GM23338 (cell line): ENCODE measurements at regions not wholly inside any gene's neighbourhood (a gene's known extent, or its start where the extent isn't known, plus 50 kb on each side); places are given as distances from the start of the nearest gene placed in this dataset.

Experiments used
- ATAC-seq: fragments of 200-7000 bp; cut with Tn5 transposase; 3 replicates; pipeline ENCODE4 v1.9.1; 2020
- DNase-seq: peaks from one replicate; pipeline ENCODE4 v3.0.0-alpha.2; 2015; ENCODE audit warnings: low spot score
- H2AFZ ChIP-seq: fragments of 200-600 bp; sonication (generic); 2 replicates; pipeline ENCODE4 v1.8.0; 2016; ENCODE audit warnings: antibody characterized with exemption, mild to moderate bottlenecking, moderate library complexity
- H3F3A ChIP-seq: fragments of 200-600 bp; sonication (generic); replicated peaks from 2 replicates; pipeline ENCODE4 v1.8.0; 2017; ENCODE audit warnings: antibody characterized with exemption, mixed run types, low read depth
- H3K27ac ChIP-seq: fragments of 200-600 bp; sonication (generic); 2 replicates; pipeline ENCODE4 v1.6.1; 2016; ENCODE audit warnings: low read depth
- H3K27me3 ChIP-seq: fragments of 200-600 bp; sonication (generic); 2 replicates; pipeline ENCODE4 v1.8.0; 2016; ENCODE audit warnings: mild to moderate bottlenecking, mixed run types, moderate library complexity; ENCODE audit not compliant: insufficient read depth
- H3K36me3 ChIP-seq: fragments of 200-600 bp; sonication (generic); 2 replicates; pipeline ENCODE4 v1.8.0; 2016; ENCODE audit warnings: mild to moderate bottlenecking; ENCODE audit not compliant: insufficient read depth
- H3K4me1 ChIP-seq: fragments of 200-600 bp; sonication (generic); 2 replicates; pipeline ENCODE4 v1.8.0; 2016; ENCODE audit warnings: mild to moderate bottlenecking, moderate library complexity; ENCODE audit not compliant: insufficient read depth
- H3K4me2 ChIP-seq: fragments of 200-600 bp; sonication (generic); 2 replicates; pipeline ENCODE4 v1.7.1; 2017; ENCODE audit warnings: mixed run types
- H3K4me3 ChIP-seq: fragments of 200-600 bp; sonication (generic); 2 replicates; pipeline ENCODE4 v1.6.1; 2016; ENCODE audit warnings: mixed run types
- H3K79me2 ChIP-seq: fragments of 200-600 bp; sonication (generic); replicated peaks from 2 replicates; pipeline ENCODE4 v1.8.0; 2017; ENCODE audit warnings: mild to moderate bottlenecking; ENCODE audit not compliant: insufficient read depth
- H3K9me2 ChIP-seq: fragments of 200-600 bp; sonication (generic); 2 replicates; pipeline ENCODE4 v1.8.0; 2017; ENCODE audit not compliant: insufficient read depth
- H4K20me1 ChIP-seq: fragments of 200-600 bp; sonication (generic); replicated peaks from 2 replicates; pipeline ENCODE4 v1.8.0; 2017; ENCODE audit warnings: mild to moderate bottlenecking; ENCODE audit not compliant: insufficient read depth
- H3K27ac Mint-ChIP-seq: 2 replicates; pipeline ENCODE4 v1.8.0; 2020; ENCODE audit warnings: inconsistent platforms, mild to moderate bottlenecking, moderate library complexity, mixed read lengths
- H3K27me3 Mint-ChIP-seq: 3 replicates; pipeline ENCODE4 v1.8.0; 2022; ENCODE audit warnings: low read depth, mild to moderate bottlenecking, moderate library complexity, mixed read lengths, inconsistent platforms; ENCODE audit not compliant: insufficient read depth, poor library complexity
- H3K36me3 Mint-ChIP-seq: 3 replicates; pipeline ENCODE4 v1.8.0; 2021; ENCODE audit warnings: low read depth, mild to moderate bottlenecking, inconsistent platforms, moderate library complexity, mixed read lengths
- H3K4me1 Mint-ChIP-seq: 3 replicates; pipeline ENCODE4 v1.8.0; 2020; ENCODE audit warnings: mild to moderate bottlenecking, inconsistent platforms, mixed read lengths
- H3K4me3 Mint-ChIP-seq: 3 replicates; pipeline ENCODE4 v1.8.0; 2021; ENCODE audit warnings: moderate library complexity, mild to moderate bottlenecking, inconsistent platforms, mixed read lengths
- H3K9me3 Mint-ChIP-seq: 3 replicates; pipeline ENCODE4 v1.8.0; 2020; ENCODE audit warnings: moderate library complexity, mild to moderate bottlenecking, inconsistent platforms, mixed read lengths
- CTCF ChIP-seq, 2 experiments: fragments of 200-600 bp in 1 of 2; sonication (generic) in 1 of 2; conservative IDR thresholded peaks; 2 replicates each; pipeline versions ENCODE4 v1.5.1 to v1.6.1; 2016 to 2017; ENCODE audit warnings: antibody characterized with exemption in 2 of 2, low read depth in 2 of 2, mild to moderate bottlenecking in 2 of 2, moderate library complexity in 1 of 2
- ETS1 ChIP-seq: IDR thresholded peaks from 2 replicates; pipeline ENCODE4 v1.6.1; 2016; ENCODE audit warnings: antibody characterized with exemption
- EZH2 ChIP-seq: fragments of 200-600 bp; sonication (generic); IDR thresholded peaks from one replicate; pipeline ENCODE4 v1.8.0; 2017; ENCODE audit warnings: antibody characterized with exemption, mild to moderate bottlenecking, low read depth; ENCODE audit not compliant: unreplicated experiment
- EZH2phosphoT487 ChIP-seq: fragments of 200-600 bp; sonication (generic); IDR thresholded peaks from one replicate; pipeline ENCODE4 v1.8.1; 2018; ENCODE audit warnings: antibody characterized with exemption; ENCODE audit not compliant: unreplicated experiment
- NANOG ChIP-seq: IDR thresholded peaks from 2 replicates; pipeline ENCODE4 v1.6.1; 2016; ENCODE audit warnings: antibody characterized with exemption, borderline replicate concordance
- POLR2AphosphoS5 ChIP-seq: IDR thresholded peaks from 2 replicates; pipeline ENCODE4 v1.6.1; 2016; ENCODE audit warnings: antibody characterized with exemption, low read depth
- REST ChIP-seq: IDR thresholded peaks from one replicate; pipeline ENCODE4 v1.6.1; 2018; ENCODE audit warnings: antibody characterized with exemption; ENCODE audit not compliant: unreplicated experiment
- ZNF331 ChIP-seq: fragments of 250-450 bp; sonication (Bioruptor Pico); IDR thresholded peaks from 2 replicates; pipeline ENCODE4 v1.5.0; 2020; ENCODE audit warnings: low read depth, mild to moderate bottlenecking, moderate library complexity
- ZNF462 ChIP-seq: fragments of 250-450 bp; sonication (Bioruptor Pico); IDR thresholded peaks from 2 replicates; pipeline ENCODE4 v1.5.0; 2020; ENCODE audit warnings: mild to moderate bottlenecking, moderate library complexity

GRCh38 chr5:173517648-173518047 is 98.8 kb downstream of the BOD1 start:
- DNase-seq: peak; percentile 61
- H3K9me2 ChIP-seq: no peaks in the 10 kb centered on the region
- H3K4me3 ChIP-seq: no peak overlapping the region
- peaks cover 13% of the 10 kb centered on the region for H3K4me1 Mint-ChIP-seq
- no peak for TF ChIP-seq CTCF (conservative IDR thresholded peaks at IDR 0.05; ENCODE audit: low read depth in 2 of 2)
- TF ChIP-seq NANOG: peak; percentile 59; the same call in 1 of the 2 replicates
- H3K4me1 ChIP-seq: no peaks in the 10 kb centered on the region
- no peak overlapping the region for H3K27ac Mint-ChIP-seq
- peak; percentile 89 for ATAC-seq
- H3K9me3 Mint-ChIP-seq: peaks cover 20% of the 10 kb centered on the region; the same call in 2 of the 3 replicates
- H2AFZ ChIP-seq: no peak overlapping the region
- no peak overlapping the region for H3K4me3 Mint-ChIP-seq
- H4K20me1 ChIP-seq: no peaks in the 10 kb centered on the region
- no peak overlapping the region for H3K27ac ChIP-seq
- peaks cover 5% of the 10 kb centered on the region for H3K27me3 Mint-ChIP-seq
- H3K36me3 Mint-ChIP-seq: peaks cover 13% of the 10 kb centered on the region; the same call in 2 of the 3 replicates
- no peaks in the 10 kb centered on the region for H3K79me2 ChIP-seq
- no peaks in the 10 kb centered on the region for H3F3A ChIP-seq
- H3K27me3 ChIP-seq: no peaks in the 10 kb centered on the region
- peaks cover 3% of the 10 kb centered on the region for H3K36me3 ChIP-seq
- no peak overlapping the region; the same call in 1 of the 2 replicates for H3K4me2 ChIP-seq

DNA sequence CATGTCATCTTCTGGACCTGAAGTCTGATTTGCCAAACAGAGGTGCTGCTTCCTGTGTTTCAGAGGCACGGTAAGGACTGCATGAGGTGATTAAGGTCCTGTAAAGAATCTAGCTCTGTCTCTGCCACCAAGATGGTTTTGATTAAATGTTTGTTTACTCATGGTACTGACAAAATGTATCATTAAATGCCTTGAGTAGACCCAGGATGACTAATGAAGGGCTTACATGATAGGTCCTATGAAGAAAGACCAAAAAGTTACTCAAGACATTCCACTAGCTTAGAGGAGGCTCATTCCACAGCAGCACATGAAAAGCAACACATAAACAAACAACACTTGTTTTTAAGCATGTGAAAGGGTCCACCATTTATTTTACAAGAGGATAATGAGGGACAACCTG is 100.9 kb downstream of the BOD1 start:
- Mint-ChIP-seq H3K4me1 (peaks cover 14% of the 10 kb centered on the region), H3K27me3 (peaks cover 5% of the 10 kb centered on the region), H3K9me3 (peaks cover 7% of the 10 kb centered on the region; the same call in 2 of the 3 replicates), H3K4me3 (no peak overlapping the region), H3K27ac (no peak overlapping the region; the same call in 1 of the 2 replicates), H3K36me3 (peaks cover 9% of the 10 kb centered on the region; the same call in 1 of the 3 replicates)
- ATAC-seq (no peak), DNase-seq (no peak)
- no peaks in the 10 kb centered on the region for H3K9me2 ChIP-seq
- H3K4me3 ChIP-seq: no peak overlapping the region
- H3K4me2 ChIP-seq: no peak overlapping the region
- H3F3A ChIP-seq: no peaks in the 10 kb centered on the region
- H3K4me1 ChIP-seq: no peaks in the 10 kb centered on the region
- peaks cover 3% of the 10 kb centered on the region for H3K36me3 ChIP-seq
- H3K27ac ChIP-seq: no peak overlapping the region
- no peaks in the 10 kb centered on the region for H4K20me1 ChIP-seq
- H2AFZ ChIP-seq: no peak overlapping the region
- H3K27me3 ChIP-seq: no peaks in the 10 kb centered on the region
- no peaks in the 10 kb centered on the region for H3K79me2 ChIP-seq
- TF ChIP-seq EZH2phosphoT487 (no peak), ZNF331 (CRISPR knock-in tag) (no peak), REST (no peak), EZH2 (no peak), POLR2AphosphoS5 (no peak), ZNF462 (no peak), ETS1 (no peak)
